Neuronal stem cell (in vitro differentiated cells): ENCODE measurements at regions not wholly inside any gene's neighbourhood (a gene's known extent, or its start where the extent isn't known, plus 50 kb on each side); places are given as distances from the start of the nearest gene placed in this dataset.

Experiments
- DNase-seq: peaks from one replicate; pipeline ENCODE4 v3.0.0-alpha.2; 2013; ENCODE audit warnings: low spot score
- H2AFZ ChIP-seq: one replicate; pipeline ENCODE4 v1.6.1; 2013; ENCODE audit warnings: mild to moderate bottlenecking, low read length, inconsistent platforms
- H2AK5ac ChIP-seq: 2 replicates; pipeline ENCODE4 v1.6.1; 2013; ENCODE audit warnings: low read depth, mild to moderate bottlenecking, inconsistent platforms, low read length, moderate library complexity, mixed read lengths
- H2BK120ac ChIP-seq: 2 replicates; pipeline ENCODE4 v1.6.1; 2013; ENCODE audit warnings: low read depth, mild to moderate bottlenecking, inconsistent platforms, low read length, moderate library complexity, mixed read lengths
- H2BK12ac ChIP-seq: one replicate; pipeline ENCODE4 v1.6.1; 2013; ENCODE audit warnings: low read length, inconsistent platforms
- H2BK15ac ChIP-seq: 2 replicates; pipeline ENCODE4 v1.6.1; 2013; ENCODE audit warnings: mild to moderate bottlenecking, low read length, inconsistent platforms, mixed read lengths
- H2BK5ac ChIP-seq: one replicate; pipeline ENCODE4 v1.6.1; 2013; ENCODE audit warnings: inconsistent platforms, mild to moderate bottlenecking, low read length, moderate library complexity
- H3K14ac ChIP-seq: one replicate; pipeline ENCODE4 v1.6.1; 2013; ENCODE audit warnings: low read length, inconsistent platforms
- H3K18ac ChIP-seq: 2 replicates; pipeline ENCODE4 v1.6.1; 2013; ENCODE audit warnings: low read length, inconsistent platforms
- H3K23ac ChIP-seq: 2 replicates; pipeline ENCODE4 v1.6.1; 2013; ENCODE audit warnings: low read depth, mild to moderate bottlenecking, mixed read lengths, low read length, inconsistent platforms; ENCODE audit not compliant: poor library complexity
- H3K27ac ChIP-seq: replicated peaks from 3 replicates; pipeline ENCODE4 v1.5.1; 2013; ENCODE audit warnings: low read length, inconsistent platforms
- H3K27me3 ChIP-seq, 3 experiments: 2 replicates each; pipeline ENCODE4 v1.6.1; 2013; ENCODE audit warnings: low read length in 3 of 3, mild to moderate bottlenecking in 2 of 3, inconsistent platforms in 1 of 3, low read depth in 1 of 3, mixed read lengths in 1 of 3, moderate library complexity in 1 of 3; ENCODE audit not compliant: control insufficient read depth in 3 of 3, insufficient read depth in 3 of 3
- H3K36me3 ChIP-seq, 2 donors: replicated peaks in 1 of 2; 2 replicates each; pipeline ENCODE4 v1.6.1; 2013; ENCODE audit warnings: low read length in 2 of 2; ENCODE audit not compliant: control insufficient read depth in 2 of 2, insufficient read depth in 2 of 2
- H3K4ac ChIP-seq: 2 replicates; pipeline ENCODE4 v1.6.1; 2013; ENCODE audit warnings: inconsistent platforms, mild to moderate bottlenecking, low read length, moderate library complexity
- H3K4me1 ChIP-seq, 2 donors: 1 replicate in 1 of 2; 2 replicates in 1 of 2; pipeline ENCODE4 v1.6.1; 2013; ENCODE audit warnings: low read length in 2 of 2, low read depth in 1 of 2; ENCODE audit not compliant: control insufficient read depth in 2 of 2, insufficient read depth in 1 of 2
- H3K4me2 ChIP-seq: one replicate; pipeline ENCODE4 v1.6.1; 2013; ENCODE audit warnings: mild to moderate bottlenecking, low read length, inconsistent platforms; ENCODE audit not compliant: insufficient read depth, poor library complexity, severe bottlenecking
- H3K4me3 ChIP-seq, 2 donors: 2 replicates each; pipeline ENCODE4 v1.5.1; 2013; ENCODE audit warnings: low read length in 2 of 2, mild to moderate bottlenecking in 2 of 2, inconsistent platforms in 1 of 2, moderate library complexity in 1 of 2
- H3K79me1 ChIP-seq: one replicate; pipeline ENCODE4 v1.6.1; 2013; ENCODE audit warnings: low read depth, mild to moderate bottlenecking, inconsistent platforms, low read length, moderate library complexity
- H3K9ac ChIP-seq: one replicate; pipeline ENCODE4 v1.6.1; 2013; ENCODE audit warnings: mild to moderate bottlenecking, low read depth, low read length, inconsistent platforms; ENCODE audit not compliant: poor library complexity
- H3K9me3 ChIP-seq, 2 donors: replicated peaks in 1 of 2; 2 replicates each; pipeline versions ENCODE3 to v1.6.1; 2013; ENCODE audit warnings: low read length in 2 of 2, mild to moderate bottlenecking in 2 of 2, inconsistent platforms in 1 of 2, low read depth in 1 of 2, mixed read lengths in 1 of 2, moderate library complexity in 1 of 2; ENCODE audit not compliant: control insufficient read depth in 2 of 2, insufficient read depth in 1 of 2
- H4K8ac ChIP-seq: one replicate; pipeline ENCODE4 v1.6.1; 2013; ENCODE audit warnings: low read depth, mild to moderate bottlenecking, inconsistent platforms, low read length, moderate library complexity
- H4K91ac ChIP-seq: one replicate; pipeline ENCODE4 v1.6.1; 2013; ENCODE audit warnings: low read length, low read depth, mild to moderate bottlenecking, inconsistent platforms; ENCODE audit not compliant: poor library complexity
- WGBS, 2 donors: extraction: QIAGEN DNeasy Blood & Tissue Kit; methylation state at CpG; one replicate each; pipeline ENCODE4 v1.1.7; 2013; ENCODE audit warnings: missing lambda C conversion rate in 2 of 2, mixed read lengths in 1 of 2; ENCODE audit not compliant: insufficient read length in 2 of 2, insufficient replicate concordance in 1 of 2; ENCODE audit errors: extremely low coverage in 2 of 2; 5-methylcytosine and 5-hydroxymethylcytosine counted together

GRCh38 chr2:174669336-174669735, 71.7 kb upstream of the WIPF1 start:
- H3K79me1 ChIP-seq: peaks cover 4% of the 10 kb centered on the region
- no peak for DNase-seq
- no peak overlapping the region for H2AFZ ChIP-seq
- WGBS, 2 donors: no CpG with 5 or more reads among the region's 5 CpGs
- H3K4ac ChIP-seq: no peak overlapping the region
- no peak overlapping the region for H2BK15ac ChIP-seq
- no peak overlapping the region for H4K8ac ChIP-seq
- peaks cover 7 to 16% of the 10 kb centered on the region in 2 donors for H3K4me1 ChIP-seq
- no peak overlapping the region for H3K18ac ChIP-seq
- H3K9ac ChIP-seq: no peak overlapping the region
- H3K23ac ChIP-seq: no peak overlapping the region
- H4K91ac ChIP-seq: no peak overlapping the region
- H3K9me3 ChIP-seq: peaks cover 7 to 17% of the 10 kb centered on the region in 2 donors
- no peak overlapping the region for H3K14ac ChIP-seq
- H2BK120ac ChIP-seq: no peak overlapping the region
- no peak overlapping the region for H2BK5ac ChIP-seq
- H3K36me3 ChIP-seq: peaks cover 2 to 20% of the 10 kb centered on the region in 2 donors
- H2AK5ac ChIP-seq: no peak overlapping the region
- H3K27ac ChIP-seq: no peak overlapping the region
- H2BK12ac ChIP-seq: no peak overlapping the region
- no peak overlapping the region for H3K4me3 ChIP-seq
- H3K27me3 ChIP-seq: no peaks in the 10 kb centered on the region
- no peak overlapping the region for H3K4me2 ChIP-seq

GRCh38 chr2:174668075-174668474, 70.5 kb upstream of the WIPF1 start:
- WGBS, 2 donors: no CpG with 5 or more reads among the region's 7 CpGs
- no peak overlapping the region for H3K27ac ChIP-seq
- no peak overlapping the region for H4K8ac ChIP-seq

GRCh38 chr2:174667250-174667860, 69.8 kb upstream of the WIPF1 start:
- no peak overlapping the region for H3K18ac ChIP-seq
- H2BK120ac ChIP-seq: no peak overlapping the region
- no peak overlapping the region for H3K4ac ChIP-seq
- no peaks in the 10 kb centered on the region for H3K27me3 ChIP-seq
- no CpG with 5 or more reads among the region's 6 CpGs for WGBS, 2 donors
- H3K23ac ChIP-seq: no peak overlapping the region
- no peak overlapping the region for H3K4me2 ChIP-seq
- no peak overlapping the region for H2AFZ ChIP-seq
- H3K4me1 ChIP-seq: peaks cover 7 to 16% of the 10 kb centered on the region in 2 donors
- no peak overlapping the region for H2AK5ac ChIP-seq
- H2BK5ac ChIP-seq: no peak overlapping the region
- H3K27ac ChIP-seq: peak overlapping the region; percentile 21
- peaks cover 0 to 4% of the 10 kb centered on the region in 2 donors for H3K36me3 ChIP-seq
- peaks cover 4 to 8% of the 10 kb centered on the region in 2 donors for H3K9me3 ChIP-seq
- no peak overlapping the region for H4K91ac ChIP-seq
- no peak overlapping the region for H4K8ac ChIP-seq
- no peak overlapping the region for H3K9ac ChIP-seq
- peaks cover 4% of the 10 kb centered on the region for H3K79me1 ChIP-seq
- DNase-seq: no peak
- H2BK12ac ChIP-seq: no peak overlapping the region
- H3K14ac ChIP-seq: no peak overlapping the region
- no peak overlapping the region for H2BK15ac ChIP-seq
- no peak overlapping the region for H3K4me3 ChIP-seq

More at GRCh38 chr2:174668075-174668474, 70.5 kb upstream of the WIPF1 start:
- Histone ChIP-seq H2AFZ (no peak overlapping the region), H3K4me1 (peaks cover 7 to 16% of the 10 kb centered on the region in 2 donors), H3K4ac (no peak overlapping the region), H3K79me1 (peaks cover 4% of the 10 kb centered on the region), H3K9me3 (peaks cover 7 to 15% of the 10 kb centered on the region in 2 donors), H2BK5ac (no peak overlapping the region), H4K91ac (no peak overlapping the region), H2BK15ac (no peak overlapping the region), H3K23ac (no peak overlapping the region), H2BK12ac (no peak overlapping the region), H3K4me3 (no peak overlapping the region), H3K18ac (no peak overlapping the region), H3K9ac (no peak overlapping the region), H3K4me2 (no peak overlapping the region), H2BK120ac (no peak overlapping the region), H3K36me3 (peaks cover 2 to 11% of the 10 kb centered on the region in 2 donors), H2AK5ac (no peak overlapping the region), H3K27me3 (no peaks in the 10 kb centered on the region), H3K14ac (no peak overlapping the region)
- DNase-seq: no peak

GRCh38 chr2:174666845-174667244, 69.2 kb upstream of the WIPF1 start:
- Histone ChIP-seq H3K4me3 (no peak overlapping the region), H3K4me1 (peaks cover 7 to 16% of the 10 kb centered on the region in 2 donors), H3K23ac (no peak overlapping the region), H3K4me2 (no peak overlapping the region), H4K91ac (no peak overlapping the region), H2BK5ac (no peak overlapping the region), H2AK5ac (no peak overlapping the region), H4K8ac (no peak overlapping the region), H3K36me3 (peaks cover 0 to 2% of the 10 kb centered on the region in 2 donors), H3K18ac (no peak overlapping the region), H3K79me1 (peaks cover 4% of the 10 kb centered on the region), H3K27ac (peak overlapping the region; percentile 27), H2BK120ac (no peak overlapping the region), H3K4ac (no peak overlapping the region), H3K27me3 (no peaks in the 10 kb centered on the region), H2BK15ac (no peak overlapping the region), H2BK12ac (no peak overlapping the region), H3K9ac (no peak overlapping the region), H2AFZ (no peak overlapping the region), H3K9me3 (peaks cover 3 to 4% of the 10 kb centered on the region in 2 donors), H3K14ac (no peak overlapping the region)
- no peak for DNase-seq
- no CpG with 5 or more reads among the region's 5 CpGs for WGBS, 2 donors
